Upper lobe of right lung (tissue), 1 donor: ENCODE measurements at regions not wholly inside any gene's neighbourhood (a gene's known extent, or its start where the extent isn't known, plus 50 kb on each side); places are given as distances from the start of the nearest gene placed in this dataset.

Experiments used
- ATAC-seq: fragments of 200-7000 bp; cut with Tn5 transposase; one replicate; pipeline ENCODE4 v1.9.1; 2020; ENCODE audit warnings: mild to moderate bottlenecking, moderate library complexity
- DNase-seq: peaks from one replicate; pipeline ENCODE4 v3.0.0-alpha.2; 2020
- H3K27ac ChIP-seq: fragments of 200-600 bp; one replicate; pipeline ENCODE4 v1.8.0; 2022
- H3K27me3 ChIP-seq: fragments of 200-600 bp; one replicate; pipeline ENCODE4 v1.8.0; 2022; ENCODE audit warnings: mild to moderate bottlenecking
- H3K36me3 ChIP-seq: fragments of 200-600 bp; one replicate; pipeline ENCODE4 v1.8.0; 2022
- H3K4me1 ChIP-seq: fragments of 200-600 bp; one replicate; pipeline ENCODE4 v1.8.0; 2022
- H3K4me3 ChIP-seq: fragments of 200-600 bp; one replicate; pipeline ENCODE4 v1.8.0; 2022; ENCODE audit warnings: mild to moderate bottlenecking
- H3K9me3 ChIP-seq: fragments of 200-600 bp; one replicate; pipeline ENCODE4 v1.8.0; 2022
- intact Hi-C: fragments of 100-400 bp; cut with DNase I; formaldehyde crosslinking; loops from one replicate; pipeline ENCODE4 v1.11.0; 2022
- TF ChIP-seq, protein P1 (sequence below): fragments of 200-600 bp; IDR thresholded peaks from one replicate; pipeline ENCODE4 v1.8.0; 2022; ENCODE audit warnings: antibody characterized with exemption
- donor health status: DM: no; HTN: yes; CAD: no; lungs with severe emphysema.

DNA sequence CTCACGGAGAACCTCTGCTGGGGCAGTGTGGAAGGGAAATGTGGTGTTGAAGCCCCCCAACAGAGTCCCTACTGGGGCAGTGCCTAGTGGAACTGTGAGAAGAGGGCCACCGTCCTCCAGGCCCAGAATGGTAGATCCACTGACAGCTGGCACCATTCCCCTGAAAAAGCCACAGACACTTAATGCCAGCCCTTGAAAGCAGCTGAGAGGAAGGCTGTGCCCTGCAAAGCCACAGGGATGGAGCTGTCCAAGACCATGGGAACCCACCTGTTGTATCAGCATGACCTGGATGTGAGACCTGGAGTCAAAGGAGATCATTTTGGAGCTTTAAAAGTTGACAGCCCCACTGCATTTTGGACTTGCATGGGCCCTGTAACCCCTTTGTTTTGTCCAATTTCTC, 363.5 kb upstream of the PRICKLE1 start:
- Histone ChIP-seq H3K27me3 (no peaks in the 10 kb centered on the region), H3K36me3 (no peaks in the 10 kb centered on the region), H3K4me1 (no peaks in the 10 kb centered on the region), H3K4me3 (no peak overlapping the region), H3K27ac (no peak overlapping the region), H3K9me3 (no peaks in the 10 kb centered on the region)
- TF ChIP-seq, protein P1, sequence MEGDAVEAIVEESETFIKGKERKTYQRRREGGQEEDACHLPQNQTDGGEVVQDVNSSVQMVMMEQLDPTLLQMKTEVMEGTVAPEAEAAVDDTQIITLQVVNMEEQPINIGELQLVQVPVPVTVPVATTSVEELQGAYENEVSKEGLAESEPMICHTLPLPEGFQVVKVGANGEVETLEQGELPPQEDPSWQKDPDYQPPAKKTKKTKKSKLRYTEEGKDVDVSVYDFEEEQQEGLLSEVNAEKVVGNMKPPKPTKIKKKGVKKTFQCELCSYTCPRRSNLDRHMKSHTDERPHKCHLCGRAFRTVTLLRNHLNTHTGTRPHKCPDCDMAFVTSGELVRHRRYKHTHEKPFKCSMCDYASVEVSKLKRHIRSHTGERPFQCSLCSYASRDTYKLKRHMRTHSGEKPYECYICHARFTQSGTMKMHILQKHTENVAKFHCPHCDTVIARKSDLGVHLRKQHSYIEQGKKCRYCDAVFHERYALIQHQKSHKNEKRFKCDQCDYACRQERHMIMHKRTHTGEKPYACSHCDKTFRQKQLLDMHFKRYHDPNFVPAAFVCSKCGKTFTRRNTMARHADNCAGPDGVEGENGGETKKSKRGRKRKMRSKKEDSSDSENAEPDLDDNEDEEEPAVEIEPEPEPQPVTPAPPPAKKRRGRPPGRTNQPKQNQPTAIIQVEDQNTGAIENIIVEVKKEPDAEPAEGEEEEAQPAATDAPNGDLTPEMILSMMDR = no peak
- ATAC-seq (no peak), DNase-seq (no peak)
- intact Hi-C loops = no loop called here

GRCh38 chr12:42946871-42947381, 357.4 kb upstream of the PRICKLE1 start:
- Histone ChIP-seq H3K36me3 (no peaks in the 10 kb centered on the region), H3K27ac (no peak overlapping the region), H3K4me1 (no peaks in the 10 kb centered on the region), H3K4me3 (no peak overlapping the region), H3K9me3 (peaks cover 9% of the 10 kb centered on the region), H3K27me3 (no peaks in the 10 kb centered on the region)
- intact Hi-C loops = no loop called here
- TF ChIP-seq, protein P1 = no peak
- DNase-seq (no peak), ATAC-seq (no peak)

- H3K4me1 ChIP-seq = no peaks in the 10 kb centered on the region
- TF ChIP-seq, protein P1 = no peak
- DNase-seq = no peak
- H3K27ac ChIP-seq = no peak overlapping the region
- no peak for ATAC-seq
- H3K36me3 ChIP-seq = no peaks in the 10 kb centered on the region
- no peak overlapping the region for H3K4me3 ChIP-seq
- H3K9me3 ChIP-seq = peaks cover 12% of the 10 kb centered on the region
- H3K27me3 ChIP-seq = no peaks in the 10 kb centered on the region
- intact Hi-C loops = no loop called here
Observed at GRCh38 chr12:42945927-42946326, 356.4 kb upstream of the PRICKLE1 start.

- no peak overlapping the region for H3K27ac ChIP-seq
Observed at GRCh38 chr12:42944516-42944915, 355.0 kb upstream of the PRICKLE1 start.

GRCh38 chr12:42936991-42937390, 347.4 kb upstream of the PRICKLE1 start:
- H3K36me3 ChIP-seq = no peaks in the 10 kb centered on the region
- no peak overlapping the region for H3K27ac ChIP-seq
- peaks cover 3% of the 10 kb centered on the region for H3K9me3 ChIP-seq
- TF ChIP-seq, protein P1 = no peak
- intact Hi-C loops = no loop called here
- DNase-seq (no peak), ATAC-seq (no peak)
- H3K4me1 ChIP-seq = no peaks in the 10 kb centered on the region
- H3K4me3 ChIP-seq = no peak overlapping the region
- H3K27me3 ChIP-seq = no peaks in the 10 kb centered on the region

More at GRCh38 chr12:42944516-42944915, 355.0 kb upstream of the PRICKLE1 start:
- intact Hi-C loops = no loop called here
- H3K36me3 ChIP-seq = no peaks in the 10 kb centered on the region
- TF ChIP-seq, protein P1 = no peak
- H3K4me3 ChIP-seq = no peak overlapping the region
- ATAC-seq (no peak), DNase-seq (no peak)
- H3K4me1 ChIP-seq = no peaks in the 10 kb centered on the region
- H3K27me3 ChIP-seq = no peaks in the 10 kb centered on the region
- peaks cover 12% of the 10 kb centered on the region for H3K9me3 ChIP-seq

GRCh38 chr12:42936260-42936659, 346.7 kb upstream of the PRICKLE1 start:
- H3K36me3 ChIP-seq = no peaks in the 10 kb centered on the region
- DNase-seq = no peak
- no peaks in the 10 kb centered on the region for H3K4me1 ChIP-seq
- H3K9me3 ChIP-seq = no peaks in the 10 kb centered on the region
- no peaks in the 10 kb centered on the region for H3K27me3 ChIP-seq
- no peak overlapping the region for H3K4me3 ChIP-seq
- ATAC-seq = no peak
- no peak overlapping the region for H3K27ac ChIP-seq
- intact Hi-C loops = no loop called here
- TF ChIP-seq, protein P1 = no peak
